H1 (cell line): ENCODE measurements at regions not wholly inside any gene's neighbourhood (a gene's known extent, or its start where the extent isn't known, plus 50 kb on each side); places are given as distances from the start of the nearest gene placed in this dataset.

ENCODE experiments used
- CTCF ChIA-PET: fragments of 300-600 bp; sonication (Branson Sonifier 250); formaldehyde crosslinking; loops from one replicate; lab custom pipeline; 2021; ENCODE audit not compliant: partially characterized antibody; lab: Charles Lee
- POLR2A ChIA-PET: fragments of 300-600 bp; sonication (Branson Sonifier 250); formaldehyde crosslinking; loops from one replicate; lab custom pipeline; 2021; ENCODE audit warnings: inconsistent platforms; ENCODE audit not compliant: partially characterized antibody; lab: Charles Lee
- DNase-seq, 2 experiments: peaks; one replicate each; pipeline versions ENCODE4 v3.0.0 to v3.0.0-alpha.2; 2010 to 2022; ENCODE audit warnings: low spot score in 2 of 2, low read depth in 1 of 2, mixed read lengths in 1 of 2
- FAIRE-seq: peaks from 2 replicates; lab custom pipeline; 2011; peaks lifted over from hg19 to GRCh38; lab: Jason Lieb, UNC
- H2AFZ ChIP-seq: 2 replicates; pipeline ENCODE4 v1.8.1; 2012; ENCODE audit warnings: low read length, inconsistent platforms
- H2AK5ac ChIP-seq: 2 replicates; pipeline ENCODE4 v1.6.1; 2013; ENCODE audit warnings: low read depth, low read length
- H2BK120ac ChIP-seq: replicated peaks from 2 replicates; pipeline ENCODE3; 2013; ENCODE audit warnings: low read depth, low read length, inconsistent platforms
- H2BK12ac ChIP-seq: 2 replicates; pipeline ENCODE4 v1.6.1; 2013; ENCODE audit warnings: low read depth, low read length
- H2BK15ac ChIP-seq: 2 replicates; pipeline ENCODE4 v1.6.1; 2013; ENCODE audit warnings: low read length
- H2BK20ac ChIP-seq: 2 replicates; pipeline ENCODE4 v1.6.1; 2013; ENCODE audit warnings: low read length
- H2BK5ac ChIP-seq: 2 replicates; pipeline ENCODE4 v1.6.1; 2013; ENCODE audit warnings: low read depth, low read length
- H3K14ac ChIP-seq: 2 replicates; pipeline ENCODE4 v1.6.1; 2013; ENCODE audit warnings: inconsistent platforms; ENCODE audit not compliant: insufficient read length
- H3K18ac ChIP-seq: 2 replicates; pipeline ENCODE4 v1.6.1; 2013; ENCODE audit warnings: low read length; ENCODE audit errors: extremely low read depth
- H3K23ac ChIP-seq: 2 replicates; pipeline ENCODE4 v1.6.1; 2013; ENCODE audit warnings: inconsistent platforms; ENCODE audit not compliant: insufficient read length
- H3K23me2 ChIP-seq: 2 replicates; pipeline ENCODE4 v1.6.1; 2013; ENCODE audit warnings: low read depth, low read length
- H3K27ac ChIP-seq: 2 replicates; pipeline ENCODE4 v1.6.1; 2011; ENCODE audit warnings: low read depth, low read length, inconsistent platforms
- H3K27me3 ChIP-seq, 4 experiments: replicated peaks in 1 of 4; 1 replicate in 1 of 4; 2 replicates in 3 of 4; pipeline versions ENCODE4 v1.6.1 to v1.8.1; 2011 to 2013; ENCODE audit warnings: low read length in 3 of 4, mild to moderate bottlenecking in 3 of 4, inconsistent platforms in 2 of 4, mixed read lengths in 2 of 4, moderate library complexity in 1 of 4; ENCODE audit not compliant: control insufficient read depth in 3 of 4, insufficient read depth in 3 of 4; ENCODE audit errors: extremely low read depth in 1 of 4
- H3K36me3 ChIP-seq, 4 experiments: 2 replicates each; pipeline versions ENCODE4 v1.6.1 to v1.8.1; 2011 to 2013; ENCODE audit warnings: mild to moderate bottlenecking in 4 of 4, low read length in 3 of 4, moderate library complexity in 2 of 4, control low read depth in 1 of 4, inconsistent platforms in 1 of 4; ENCODE audit not compliant: insufficient read depth in 4 of 4, control insufficient read depth in 2 of 4
- H3K4ac ChIP-seq: replicated peaks from 2 replicates; pipeline ENCODE3; 2013; ENCODE audit warnings: low read length, low read depth, mixed read lengths, inconsistent platforms; ENCODE audit not compliant: insufficient read length
- H3K4me1 ChIP-seq, 4 experiments: replicated peaks in 1 of 4; 1 replicate in 1 of 4; 2 replicates in 3 of 4; pipeline versions ENCODE4 v1.6.1 to v1.8.1; 2011 to 2013; ENCODE audit warnings: low read length in 3 of 4, inconsistent platforms in 2 of 4, mixed read lengths in 1 of 4; ENCODE audit not compliant: insufficient read depth in 4 of 4, control insufficient read depth in 3 of 4
- H3K4me2 ChIP-seq, 2 experiments: 2 replicates each; pipeline versions ENCODE4 v1.6.1 to v1.8.1; 2011 to 2013; ENCODE audit warnings: low read depth in 2 of 2, low read length in 2 of 2, control low read depth in 1 of 2, inconsistent platforms in 1 of 2, mild to moderate bottlenecking in 1 of 2; ENCODE audit not compliant: insufficient read depth in 1 of 2
- H3K4me3 ChIP-seq, 4 experiments: fragments of 200-600, 300-600 bp in 1 of 4; sonication (generic), shearing (Covaris generic), sonication (Bioruptor Twin) in 1 of 4; 2 replicates each; pipeline versions ENCODE4 v1.5.1 to v1.8.1; 2011 to 2016; ENCODE audit warnings: low read length in 4 of 4, low read depth in 3 of 4, control low read depth in 2 of 4, inconsistent platforms in 2 of 4, mild to moderate bottlenecking in 2 of 4, mixed read lengths in 1 of 4, moderate library complexity in 1 of 4; ENCODE audit not compliant: insufficient read depth in 2 of 4; ENCODE audit errors: extremely low read depth in 1 of 4
- H3K56ac ChIP-seq: replicated peaks from 2 replicates; pipeline ENCODE3; 2013; ENCODE audit warnings: low read depth, mild to moderate bottlenecking, mixed read lengths, low read length, inconsistent platforms; ENCODE audit not compliant: insufficient read length
- H3K79me1 ChIP-seq: 2 replicates; pipeline ENCODE4 v1.6.1; 2013; ENCODE audit warnings: low read depth, low read length, control low read depth
- H3K79me2 ChIP-seq, 2 experiments: 2 replicates each; pipeline versions ENCODE4 v1.6.1 to v1.8.1; 2012 to 2013; ENCODE audit warnings: low read length in 2 of 2, mild to moderate bottlenecking in 2 of 2, inconsistent platforms in 1 of 2; ENCODE audit not compliant: insufficient read depth in 2 of 2, control insufficient read depth in 1 of 2
- H3K9ac ChIP-seq, 4 experiments: replicated peaks in 1 of 4; 1 replicate in 1 of 4; 2 replicates in 3 of 4; pipeline versions ENCODE4 v1.6.1 to v1.8.1; 2011 to 2013; ENCODE audit warnings: low read depth in 3 of 4, low read length in 3 of 4, control low read depth in 2 of 4, mild to moderate bottlenecking in 2 of 4, moderate library complexity in 2 of 4, inconsistent platforms in 1 of 4; ENCODE audit errors: extremely low read depth in 1 of 4
- H3K9me3 ChIP-seq, 2 experiments: 2 replicates each; pipeline versions ENCODE4 v1.6.1 to v1.8.1; 2012 to 2013; ENCODE audit warnings: mild to moderate bottlenecking in 2 of 2, moderate library complexity in 2 of 2, control low read depth in 1 of 2, inconsistent platforms in 1 of 2, low read depth in 1 of 2, low read length in 1 of 2, mixed read lengths in 1 of 2; ENCODE audit not compliant: insufficient read depth in 2 of 2
- H4K20me1 ChIP-seq, 2 experiments: replicated peaks in 1 of 2; 2 replicates each; pipeline versions ENCODE3 to v1.8.1; 2011 to 2013; ENCODE audit warnings: inconsistent platforms in 2 of 2, low read length in 2 of 2, mild to moderate bottlenecking in 1 of 2; ENCODE audit not compliant: insufficient read depth in 2 of 2, control insufficient read depth in 1 of 2
- H4K5ac ChIP-seq: 2 replicates; pipeline ENCODE4 v1.6.1; 2013; ENCODE audit warnings: low read length, low read depth, mixed read lengths, inconsistent platforms; ENCODE audit not compliant: insufficient read length
- H4K8ac ChIP-seq: 2 replicates; pipeline ENCODE4 v1.8.0; 2013; ENCODE audit warnings: mild to moderate bottlenecking, moderate library complexity, low read length, inconsistent platforms; ENCODE audit not compliant: insufficient read depth; ENCODE audit errors: extremely low read depth
- H4K91ac ChIP-seq: replicated peaks from 2 replicates; pipeline ENCODE3; 2013; ENCODE audit warnings: low read length, mixed read lengths, inconsistent platforms; ENCODE audit not compliant: insufficient read length
- BCL11A ChIP-seq, 2 experiments: IDR thresholded peaks; one replicate each; pipeline ENCODE4 v1.6.1; 2011; ENCODE audit warnings: low read depth in 2 of 2, low read length in 2 of 2, mild to moderate bottlenecking in 2 of 2
- CBX5 ChIP-seq: fragments of 300-800, 300-1000 bp; sonication (generic); IDR thresholded peaks from 2 replicates; pipeline ENCODE4 v1.7.1; 2016; ENCODE audit warnings: antibody characterized with exemption, low read length, low read depth
- CHD1 ChIP-seq: IDR thresholded peaks from 2 replicates; pipeline ENCODE4 v1.6.1; 2012; ENCODE audit warnings: low read depth, low read length, improper control_type of control experiment
- GABPA ChIP-seq: IDR thresholded peaks from 2 replicates; pipeline ENCODE4 v1.6.1; 2011; ENCODE audit warnings: mild to moderate bottlenecking, low read length, moderate library complexity, borderline replicate concordance; ENCODE audit not compliant: insufficient read depth
- GTF2F1 ChIP-seq: IDR thresholded peaks from 2 replicates; pipeline ENCODE4 v1.6.1; 2012; ENCODE audit warnings: low read depth, low read length, improper control_type of control experiment, borderline replicate concordance
- KDM1A ChIP-seq: fragments of 200-600, 300-600 bp; sonication (generic); IDR thresholded peaks from 2 replicates; pipeline ENCODE4 v1.7.1; 2016; ENCODE audit warnings: mild to moderate bottlenecking, low read length, borderline replicate concordance
- KDM4A ChIP-seq: IDR thresholded peaks from one replicate; pipeline ENCODE4 v1.7.1; 2012; ENCODE audit warnings: low read depth, mild to moderate bottlenecking, moderate library complexity, low read length, inconsistent platforms; ENCODE audit not compliant: severe bottlenecking
- PHF8 ChIP-seq: fragments of 200-600 bp; sonication (generic); conservative IDR thresholded peaks from 2 replicates; pipeline ENCODE4 v1.7.1; 2012; ENCODE audit warnings: low read depth, mild to moderate bottlenecking, inconsistent platforms, low read length, moderate library complexity
- POLR2AphosphoS5 ChIP-seq: IDR thresholded peaks from 2 replicates; pipeline ENCODE4 v1.6.1; 2011; ENCODE audit warnings: low read depth, low read length
- TAF1 ChIP-seq: IDR thresholded peaks from 2 replicates; pipeline ENCODE4 v1.6.1; 2011; ENCODE audit warnings: mild to moderate bottlenecking, low read depth, low read length
- TBP ChIP-seq: IDR thresholded peaks from 2 replicates; pipeline ENCODE4 v1.6.1; 2011; ENCODE audit warnings: low read depth, low read length, improper control_type of control experiment
- WGBS, 2 experiments: shearing (Covaris generic) in 1 of 2; methylation state at CpG; one replicate each; pipeline versions ENCODE4 v1.1.6 to v1.1.7; 2013 to 2015; ENCODE audit warnings: low lambda C conversion rate in 2 of 2, mixed read lengths in 2 of 2, inconsistent platforms in 1 of 2, low coverage in 1 of 2, missing lambda C conversion rate in 1 of 2; ENCODE audit not compliant: insufficient replicate concordance in 2 of 2, insufficient coverage in 1 of 2, insufficient read length in 1 of 2; ENCODE audit errors: extremely low coverage in 1 of 2, missing lambda C conversion rate in 1 of 2; 5-methylcytosine and 5-hydroxymethylcytosine counted together
- TF ChIP-seq, protein P1 (sequence below): IDR thresholded peaks from 2 replicates; pipeline ENCODE4 v1.6.1; 2011; ENCODE audit warnings: low read length, improper control_type of control experiment

DNA sequence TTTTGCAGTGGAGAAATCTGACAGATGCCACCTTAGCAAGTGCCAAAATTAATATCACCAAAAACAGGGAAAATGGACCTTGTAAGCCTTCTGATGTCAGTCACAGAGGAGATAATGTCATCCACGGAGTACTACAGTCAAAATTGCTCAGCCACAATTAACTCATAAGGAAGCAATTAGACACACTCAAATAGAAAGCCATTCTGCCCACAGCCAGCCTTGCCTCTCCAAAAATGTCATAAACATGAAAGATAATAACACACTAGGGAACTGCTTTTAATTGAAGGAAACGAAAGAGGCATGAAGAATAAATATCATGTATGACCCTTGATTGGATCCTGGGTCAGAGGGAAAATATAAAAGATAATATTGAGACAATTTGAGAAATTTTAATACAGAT is 505.6 kb upstream of the API5 start:
- POLR2A ChIA-PET, result no interaction called here
- no peak overlapping the region for H2AFZ ChIP-seq
- no peak overlapping the region for H3K18ac ChIP-seq
- TF ChIP-seq, protein P1, sequence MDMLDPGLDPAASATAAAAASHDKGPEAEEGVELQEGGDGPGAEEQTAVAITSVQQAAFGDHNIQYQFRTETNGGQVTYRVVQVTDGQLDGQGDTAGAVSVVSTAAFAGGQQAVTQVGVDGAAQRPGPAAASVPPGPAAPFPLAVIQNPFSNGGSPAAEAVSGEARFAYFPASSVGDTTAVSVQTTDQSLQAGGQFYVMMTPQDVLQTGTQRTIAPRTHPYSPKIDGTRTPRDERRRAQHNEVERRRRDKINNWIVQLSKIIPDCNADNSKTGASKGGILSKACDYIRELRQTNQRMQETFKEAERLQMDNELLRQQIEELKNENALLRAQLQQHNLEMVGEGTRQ, result no peak
- no peak for TF ChIP-seq PHF8
- TF ChIP-seq BCL11A (IDR thresholded peaks at IDR 0.05; ENCODE audit: low read depth in 2 of 2, low read length in 2 of 2), result no peak
- no peak for TF ChIP-seq TBP
- TF ChIP-seq CBX5, result no peak
- TF ChIP-seq GABPA, result no peak
- no peak for TF ChIP-seq KDM4A
- no peak for TF ChIP-seq KDM1A
- TF ChIP-seq CHD1, result no peak
- TF ChIP-seq TAF1, result no peak
- TF ChIP-seq POLR2AphosphoS5, result no peak
- no peak for TF ChIP-seq GTF2F1

More for the DNA sequence above, 505.6 kb upstream of the API5 start:
- Histone ChIP-seq H4K91ac (no peak overlapping the region), H3K14ac (no peak overlapping the region), H4K8ac (no peak overlapping the region), H2BK12ac (no peak overlapping the region), H3K4me1 (no peaks in the 10 kb centered on the region), H3K27me3 (no peaks in the 10 kb centered on the region), H2AK5ac (no peak overlapping the region), H4K20me1 (no peaks in the 10 kb centered on the region), H2BK20ac (no peak overlapping the region), H3K4ac (no peak overlapping the region), H3K23ac (no peak overlapping the region), H3K79me2 (no peaks in the 10 kb centered on the region), H2BK5ac (no peak overlapping the region), H3K4me3 (no peak overlapping the region), H3K23me2 (no peaks in the 10 kb centered on the region), H3K9me3 (no peaks in the 10 kb centered on the region), H3K9ac (no peak overlapping the region), H4K5ac (no peak overlapping the region), H3K4me2 (no peak overlapping the region), H3K56ac (no peak overlapping the region), H2BK120ac (no peak overlapping the region), H2BK15ac (no peak overlapping the region), H3K79me1 (no peaks in the 10 kb centered on the region), H3K27ac (no peak overlapping the region), H3K36me3 (no peaks in the 10 kb centered on the region)
- 81% methylated on average over 2 of the region's 2 CpGs; no CpG with 5 or more reads in 1 of the 2 experiments for WGBS, 2 experiments
- CTCF ChIA-PET, result no interaction called here
- FAIRE-seq (no peak), DNase-seq (no peak)
